HAP-1 (cell line): ENCODE measurements at regions not wholly inside any gene's neighbourhood (a gene's known extent, or its start where the extent isn't known, plus 50 kb on each side); places are given as distances from the start of the nearest gene placed in this dataset.

Experiments
- DNase-seq, 2 experiments: peaks; one replicate each; pipeline ENCODE4 v3.0.0-alpha.2; 2016 to 2020; ENCODE audit warnings: low spot score in 2 of 2
- H3K27me3 ChIP-seq: fragments of 250-450 bp; sonication (Bioruptor Pico); 2 replicates; pipeline ENCODE4 v1.5.1; 2020; ENCODE audit warnings: low read depth, mild to moderate bottlenecking, moderate library complexity
- H3K36me3 ChIP-seq: fragments of 250-450 bp; sonication (Bioruptor Pico); replicated peaks from 2 replicates; pipeline ENCODE4 v1.5.1; 2020; ENCODE audit warnings: mild to moderate bottlenecking
- H3K4me1 ChIP-seq: fragments of 250-450 bp; sonication (Bioruptor Pico); 2 replicates; pipeline ENCODE4 v1.5.1; 2020; ENCODE audit warnings: mild to moderate bottlenecking
- H3K4me3 ChIP-seq: fragments of 250-450 bp; sonication (Bioruptor Pico); 2 replicates; pipeline ENCODE4 v1.5.1; 2020; ENCODE audit warnings: mild to moderate bottlenecking, moderate library complexity
- H3K9me3 ChIP-seq: fragments of 250-450 bp; sonication (Bioruptor Pico); 2 replicates; pipeline ENCODE4 v1.5.1; 2020; ENCODE audit warnings: mild to moderate bottlenecking, moderate library complexity
- in situ Hi-C: fragments of 300-500 bp; cut with MboI; formaldehyde crosslinking; loops from 3 replicates; pipeline ENCODE4 v1.14.3; 2020; ENCODE audit warnings: low sequenced_read_pairs, inconsistent platforms, mixed read lengths

GRCh38 chr13:105740739-105741138, 794.7 kb downstream of the EFNB2 start:
- no peak for DNase-seq
- H3K27me3 ChIP-seq, result no peaks in the 10 kb centered on the region
- in situ Hi-C loops, result no loop called here
- H3K9me3 ChIP-seq, result no peaks in the 10 kb centered on the region
- H3K4me1 ChIP-seq, result no peaks in the 10 kb centered on the region
- no peak overlapping the region for H3K4me3 ChIP-seq
- H3K36me3 ChIP-seq, result no peaks in the 10 kb centered on the region

- no peak overlapping the region for H3K4me3 ChIP-seq
- no peaks in the 10 kb centered on the region for H3K27me3 ChIP-seq
- in situ Hi-C loops, result no loop called here
- no peaks in the 10 kb centered on the region for H3K4me1 ChIP-seq
- no peaks in the 10 kb centered on the region for H3K36me3 ChIP-seq
- no peak for DNase-seq
- H3K9me3 ChIP-seq, result no peaks in the 10 kb centered on the region
Observed at GRCh38 chr13:105737688-105738087, 797.8 kb downstream of the EFNB2 start.

- DNase-seq, result no peak
- Histone ChIP-seq H3K36me3 (no peaks in the 10 kb centered on the region), H3K27me3 (no peaks in the 10 kb centered on the region), H3K4me1 (no peaks in the 10 kb centered on the region), H3K4me3 (no peak overlapping the region), H3K9me3 (no peaks in the 10 kb centered on the region)
- in situ Hi-C loops, result no loop called here
Observed at GRCh38 chr13:105735281-105735680, 800.2 kb downstream of the EFNB2 start.

- H3K36me3 ChIP-seq, result no peaks in the 10 kb centered on the region
- H3K4me3 ChIP-seq, result no peak overlapping the region
- no peaks in the 10 kb centered on the region for H3K9me3 ChIP-seq
- in situ Hi-C loops, result no loop called here
- H3K4me1 ChIP-seq, result no peaks in the 10 kb centered on the region
- no peaks in the 10 kb centered on the region for H3K27me3 ChIP-seq
- no peak for DNase-seq
Observed at GRCh38 chr13:105732806-105733529, 802.5 kb downstream of the EFNB2 start.

- no peak for DNase-seq
- H3K4me3 ChIP-seq, result no peak overlapping the region
- in situ Hi-C loops, result no loop called here
- no peaks in the 10 kb centered on the region for H3K27me3 ChIP-seq
- no peaks in the 10 kb centered on the region for H3K4me1 ChIP-seq
- no peaks in the 10 kb centered on the region for H3K36me3 ChIP-seq
- no peaks in the 10 kb centered on the region for H3K9me3 ChIP-seq
Observed at GRCh38 chr13:105725887-105726286, 809.6 kb downstream of the EFNB2 start.

- no peaks in the 10 kb centered on the region for H3K36me3 ChIP-seq
- H3K9me3 ChIP-seq, result no peaks in the 10 kb centered on the region
Observed at GRCh38 chr13:105721016-105721415, 814.4 kb downstream of the EFNB2 start.

GRCh38 chr13:105719859-105720258, 815.6 kb downstream of the EFNB2 start:
- no peaks in the 10 kb centered on the region for H3K36me3 ChIP-seq
- in situ Hi-C loops, result no loop called here
- no peaks in the 10 kb centered on the region for H3K27me3 ChIP-seq
- no peak for DNase-seq
- no peaks in the 10 kb centered on the region for H3K9me3 ChIP-seq
- H3K4me3 ChIP-seq, result no peak overlapping the region
- no peaks in the 10 kb centered on the region for H3K4me1 ChIP-seq

More at GRCh38 chr13:105721016-105721415, 814.4 kb downstream of the EFNB2 start:
- no peak for DNase-seq
- in situ Hi-C loops, result no loop called here
- no peaks in the 10 kb centered on the region for H3K27me3 ChIP-seq
- no peaks in the 10 kb centered on the region for H3K4me1 ChIP-seq
- H3K4me3 ChIP-seq, result no peak overlapping the region

GRCh38 chr13:105709181-105709580, 826.3 kb downstream of the EFNB2 start:
- Histone ChIP-seq H3K4me3 (no peak overlapping the region), H3K36me3 (no peaks in the 10 kb centered on the region), H3K4me1 (no peaks in the 10 kb centered on the region), H3K27me3 (no peaks in the 10 kb centered on the region), H3K9me3 (no peaks in the 10 kb centered on the region)
- in situ Hi-C loops, result no loop called here
- no peak for DNase-seq

- Histone ChIP-seq H3K9me3 (no peaks in the 10 kb centered on the region), H3K27me3 (no peaks in the 10 kb centered on the region), H3K4me1 (no peaks in the 10 kb centered on the region), H3K4me3 (no peak overlapping the region), H3K36me3 (no peaks in the 10 kb centered on the region)
- DNase-seq, result no peak
- in situ Hi-C loops, result no loop called here
Observed at GRCh38 chr13:105703843-105704242, 831.6 kb downstream of the EFNB2 start.

GRCh38 chr13:105702441-105702840, 833.0 kb downstream of the EFNB2 start:
- Histone ChIP-seq H3K9me3 (no peaks in the 10 kb centered on the region), H3K36me3 (no peaks in the 10 kb centered on the region), H3K27me3 (no peaks in the 10 kb centered on the region), H3K4me1 (no peaks in the 10 kb centered on the region), H3K4me3 (no peak overlapping the region)
- no peak for DNase-seq
- in situ Hi-C loops, result no loop called here

- no peaks in the 10 kb centered on the region for H3K9me3 ChIP-seq
- no peaks in the 10 kb centered on the region for H3K36me3 ChIP-seq
- H3K27me3 ChIP-seq, result no peaks in the 10 kb centered on the region; the same call in 1 of the 2 replicates
- in situ Hi-C loops, result no loop called here
- DNase-seq, result no peak
- H3K4me3 ChIP-seq, result no peak overlapping the region
- H3K4me1 ChIP-seq, result no peaks in the 10 kb centered on the region
Observed at GRCh38 chr13:105692769-105693168, 842.7 kb downstream of the EFNB2 start.

GRCh38 chr13:105684216-105684615, 851.2 kb downstream of the EFNB2 start:
- Histone ChIP-seq H3K27me3 (no peaks in the 10 kb centered on the region), H3K9me3 (no peaks in the 10 kb centered on the region), H3K36me3 (no peaks in the 10 kb centered on the region), H3K4me1 (no peaks in the 10 kb centered on the region), H3K4me3 (no peak overlapping the region)
- DNase-seq, result no peak
- in situ Hi-C loops, result no loop called here

- no peaks in the 10 kb centered on the region for H3K4me1 ChIP-seq
- H3K36me3 ChIP-seq, result no peaks in the 10 kb centered on the region
- no peak for DNase-seq
- no peaks in the 10 kb centered on the region for H3K27me3 ChIP-seq
- H3K4me3 ChIP-seq, result no peak overlapping the region
- in situ Hi-C loops, result no loop called here
- no peaks in the 10 kb centered on the region for H3K9me3 ChIP-seq
Observed at GRCh38 chr13:105679838-105680237, 855.6 kb downstream of the EFNB2 start.

GRCh38 chr13:105678072-105678471, 857.4 kb downstream of the EFNB2 start:
- no peaks in the 10 kb centered on the region for H3K27me3 ChIP-seq
- no peak overlapping the region for H3K4me3 ChIP-seq
- no peaks in the 10 kb centered on the region for H3K36me3 ChIP-seq
- no peaks in the 10 kb centered on the region for H3K4me1 ChIP-seq
- H3K9me3 ChIP-seq, result no peaks in the 10 kb centered on the region
- no peak for DNase-seq
- in situ Hi-C loops, result no loop called here

GRCh38 chr13:105672881-105673280, 862.6 kb downstream of the EFNB2 start:
- Histone ChIP-seq H3K4me1 (no peaks in the 10 kb centered on the region), H3K36me3 (no peaks in the 10 kb centered on the region)
- in situ Hi-C loops, result no loop called here

More at GRCh38 chr13:105672881-105673280, 862.6 kb downstream of the EFNB2 start:
- DNase-seq, result no peak
- no peak overlapping the region for H3K4me3 ChIP-seq
- H3K27me3 ChIP-seq, result no peaks in the 10 kb centered on the region
- no peaks in the 10 kb centered on the region for H3K9me3 ChIP-seq
